ENCODE measurements at regions not wholly inside any gene's neighbourhood (a gene's known extent, or its start where the extent isn't known, plus 50 kb on each side); places are given as distances from the start of the nearest gene placed in this dataset.

GRCh38 chr16:72367851-72368250 lies 195.9 kb upstream of the PMFBP1 start:
- no peak overlapping the region for H2BK120ac ChIP-seq (replicated peaks; ENCODE audit: low read depth, low read length)
- H4K5ac ChIP-seq (ENCODE audit: insufficient read length, low read depth, low read length), result no peak overlapping the region
- no peak overlapping the region for H3K23ac ChIP-seq (ENCODE audit: insufficient read length)
- H2BK5ac ChIP-seq (ENCODE audit: low read depth, low read length), result no peak overlapping the region
- no peaks in the 10 kb centered on the region for H3K79me1 ChIP-seq (ENCODE audit: low read depth, low read length)
- FAIRE-seq (no peak), DNase-seq (ENCODE audit: low read depth in 1 of 2, low spot score in 2 of 2) (no peak)
- H2AFZ ChIP-seq (ENCODE audit: low read length), result no peak overlapping the region
- no peak overlapping the region for H3K9ac ChIP-seq (replicated peaks in 1 of 4; ENCODE audit: extremely low read depth in 1 of 4, low read depth in 3 of 4, low read length in 3 of 4)
- no peak overlapping the region for H4K8ac ChIP-seq (ENCODE audit: extremely low read depth, insufficient read depth, low read length)
- H2BK20ac ChIP-seq (ENCODE audit: low read length), result no peak overlapping the region
- no peak overlapping the region for H3K18ac ChIP-seq (ENCODE audit: extremely low read depth, low read length)
- ChIA-PET POLR2A (ENCODE audit: partially characterized antibody) (no interaction called here), CTCF (ENCODE audit: partially characterized antibody) (interaction anchor here (1.2 kb wide), 1 partner anchor 8 kb away, joined by 3 read pairs; no protein-coding TSS in a partner anchor)
- H3K4me3 ChIP-seq (ENCODE audit: extremely low read depth in 1 of 4, insufficient read depth in 2 of 4, low read depth in 3 of 4, low read length in 4 of 4), result no peak overlapping the region
- no peak overlapping the region for H3K14ac ChIP-seq (ENCODE audit: insufficient read length)
- H3K23me2 ChIP-seq (ENCODE audit: low read depth, low read length), result no peaks in the 10 kb centered on the region
- H3K4ac ChIP-seq (replicated peaks; ENCODE audit: insufficient read length, low read depth, low read length), result no peak overlapping the region
- H2AK5ac ChIP-seq (ENCODE audit: low read depth, low read length), result no peak overlapping the region
- H4K91ac ChIP-seq (replicated peaks; ENCODE audit: insufficient read length, low read length), result no peak overlapping the region
- H3K27ac ChIP-seq (ENCODE audit: low read depth, low read length), result no peak overlapping the region
- no peak overlapping the region for H2BK12ac ChIP-seq (ENCODE audit: low read depth, low read length)
- no peak overlapping the region for H2BK15ac ChIP-seq (ENCODE audit: low read length)
- H3K79me2 ChIP-seq (ENCODE audit: control insufficient read depth in 1 of 2, insufficient read depth in 2 of 2, low read length in 2 of 2), result no peaks in the 10 kb centered on the region
- no peaks in the 10 kb centered on the region for H3K36me3 ChIP-seq (ENCODE audit: control insufficient read depth in 2 of 4, insufficient read depth in 4 of 4, low read length in 3 of 4)
- H3K27me3 ChIP-seq (replicated peaks in 1 of 4; ENCODE audit: control insufficient read depth in 3 of 4, extremely low read depth in 1 of 4, insufficient read depth in 3 of 4, low read length in 3 of 4), result no peaks in the 10 kb centered on the region
- H3K4me1 ChIP-seq (replicated peaks in 1 of 4; ENCODE audit: control insufficient read depth in 3 of 4, insufficient read depth in 4 of 4, low read length in 3 of 4), result peaks cover 0 to 14% (median 7%) of the 10 kb centered on the region in 4 experiments; a peak in 5 of 7 replicates
- H3K9me3 ChIP-seq (ENCODE audit: insufficient read depth in 2 of 2, low read depth in 1 of 2, low read length in 1 of 2), result no peaks in the 10 kb centered on the region
- H4K20me1 ChIP-seq (replicated peaks in 1 of 2; ENCODE audit: control insufficient read depth in 1 of 2, insufficient read depth in 2 of 2, low read length in 2 of 2), result no peaks in the 10 kb centered on the region
- TF ChIP-seq TAF1 (IDR thresholded peaks at IDR 0.05; ENCODE audit: low read depth, low read length), result no peak
- TF ChIP-seq BRCA1 (IDR thresholded peaks at IDR 0.05; ENCODE audit: low read depth, low read length), result no peak
- TF ChIP-seq ZNF274 (IDR thresholded peaks at IDR 0.05; ENCODE audit: borderline replicate concordance, extremely low read depth, low read length), result no peak
- no peak for TF ChIP-seq YY1 (IDR thresholded peaks at IDR 0.05; ENCODE audit: low read depth, low read length)
- no peak for TF ChIP-seq CTBP2 (IDR thresholded peaks at IDR 0.05; ENCODE audit: borderline replicate concordance, insufficient read depth, insufficient read length, low read length)
- no peak for TF ChIP-seq ASH2L (IDR thresholded peaks at IDR 0.05; ENCODE audit: low read length)
- no peak for TF ChIP-seq JUN (IDR thresholded peaks at IDR 0.05; ENCODE audit: low read depth, low read length)
- no peak for TF ChIP-seq SIN3A (conservative IDR thresholded peaks at IDR 0.05 in 1 of 2, IDR thresholded peaks at IDR 0.05 in 1 of 2; ENCODE audit: low read depth in 1 of 2, low read length in 2 of 2)
- TF ChIP-seq CBX8 (IDR thresholded peaks at IDR 0.05; ENCODE audit: borderline replicate concordance, low read depth, low read length), result no peak
- TF ChIP-seq, protein P1, sequence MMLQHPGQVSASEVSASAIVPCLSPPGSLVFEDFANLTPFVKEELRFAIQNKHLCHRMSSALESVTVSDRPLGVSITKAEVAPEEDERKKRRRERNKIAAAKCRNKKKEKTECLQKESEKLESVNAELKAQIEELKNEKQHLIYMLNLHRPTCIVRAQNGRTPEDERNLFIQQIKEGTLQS (IDR thresholded peaks at IDR 0.05; ENCODE audit: insufficient read depth, low read depth, low read length), result no peak
- TF ChIP-seq GTF2F1 (IDR thresholded peaks at IDR 0.05; ENCODE audit: borderline replicate concordance, low read depth, low read length), result no peak
- no peak for TF ChIP-seq EP300 (IDR thresholded peaks at IDR 0.05; ENCODE audit: borderline replicate concordance in 1 of 2, low read depth in 2 of 2, low read length in 2 of 2)
- H3K4me2 ChIP-seq (ENCODE audit: insufficient read depth in 1 of 2, low read depth in 2 of 2, low read length in 2 of 2), result no peak overlapping the region
- no peak overlapping the region for H3K56ac ChIP-seq (replicated peaks; ENCODE audit: insufficient read length, low read depth, low read length)
